ENCODE measurements at regions not wholly inside any gene's neighbourhood (a gene's known extent, or its start where the extent isn't known, plus 50 kb on each side); places are given as distances from the start of the nearest gene placed in this dataset.
"Not testable (repeated sequence)": the region's sequence is repeated elsewhere in the genome, so short reads cannot be mapped to it uniquely, and the experiment has no call there.

DNA sequence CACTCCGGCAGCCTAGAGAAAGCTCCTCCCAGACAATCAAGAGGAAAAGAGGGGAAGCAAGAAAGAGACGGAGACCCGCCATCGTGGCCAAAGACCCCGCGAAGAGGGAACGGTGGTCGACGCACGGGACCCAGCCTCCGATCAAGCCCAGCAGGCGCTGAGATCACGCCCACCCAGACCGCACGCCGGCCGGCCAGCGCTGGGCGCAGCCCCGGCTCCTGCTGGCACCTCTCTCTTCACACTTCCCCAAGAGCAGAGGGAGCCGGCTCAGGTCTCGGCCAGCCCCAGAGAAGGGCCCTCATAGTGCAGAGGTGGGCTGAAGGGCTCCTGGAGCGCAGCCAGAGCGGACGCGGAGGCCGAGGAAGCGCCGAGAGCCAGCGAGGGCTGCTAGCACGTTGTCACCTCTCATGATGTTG lies 918.4 kb upstream of the ADAMTS5 start:
- TF ChIP-seq, protein P1, sequence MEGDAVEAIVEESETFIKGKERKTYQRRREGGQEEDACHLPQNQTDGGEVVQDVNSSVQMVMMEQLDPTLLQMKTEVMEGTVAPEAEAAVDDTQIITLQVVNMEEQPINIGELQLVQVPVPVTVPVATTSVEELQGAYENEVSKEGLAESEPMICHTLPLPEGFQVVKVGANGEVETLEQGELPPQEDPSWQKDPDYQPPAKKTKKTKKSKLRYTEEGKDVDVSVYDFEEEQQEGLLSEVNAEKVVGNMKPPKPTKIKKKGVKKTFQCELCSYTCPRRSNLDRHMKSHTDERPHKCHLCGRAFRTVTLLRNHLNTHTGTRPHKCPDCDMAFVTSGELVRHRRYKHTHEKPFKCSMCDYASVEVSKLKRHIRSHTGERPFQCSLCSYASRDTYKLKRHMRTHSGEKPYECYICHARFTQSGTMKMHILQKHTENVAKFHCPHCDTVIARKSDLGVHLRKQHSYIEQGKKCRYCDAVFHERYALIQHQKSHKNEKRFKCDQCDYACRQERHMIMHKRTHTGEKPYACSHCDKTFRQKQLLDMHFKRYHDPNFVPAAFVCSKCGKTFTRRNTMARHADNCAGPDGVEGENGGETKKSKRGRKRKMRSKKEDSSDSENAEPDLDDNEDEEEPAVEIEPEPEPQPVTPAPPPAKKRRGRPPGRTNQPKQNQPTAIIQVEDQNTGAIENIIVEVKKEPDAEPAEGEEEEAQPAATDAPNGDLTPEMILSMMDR (IDR thresholded peaks at IDR 0.05), result no peak
- no peak overlapping the region for H2AFZ ChIP-seq (ENCODE audit: insufficient read depth, low read depth, low read length, poor library complexity, severe bottlenecking)
- H3K9ac ChIP-seq (ENCODE audit: insufficient read depth, low read length, poor library complexity, severe bottlenecking), result no peak overlapping the region
- Mint-ChIP-seq H3K36me3 (no peaks in the 10 kb centered on the region), H3K4me1 (no peaks in the 10 kb centered on the region), H3K27ac (no peak overlapping the region), H3K9me3 (peaks cover 0 to 18% (median 7%) of the 10 kb centered on the region in 7 donors), H3K27me3 (ENCODE audit: low read depth in 3 of 3) (peaks cover 0 to 2% (median 0%) of the 10 kb centered on the region in 3 donors), H3K4me3 (no peak overlapping the region)
- peaks cover 8 to 14% of the 10 kb centered on the region in 2 donors for H3K9me3 ChIP-seq (replicated peaks in 1 of 2; ENCODE audit: control insufficient read depth in 1 of 2, insufficient read depth in 1 of 2, low read length in 2 of 2)
- no peaks in the 10 kb centered on the region for H4K20me1 ChIP-seq (ENCODE audit: insufficient read depth, low read length)
- 95% methylated on average over 26 of the region's 31 CpGs for WGBS (ENCODE audit: insufficient coverage)
- H3K4me3 ChIP-seq (replicated peaks in 1 of 3; ENCODE audit: low read depth in 2 of 3, low read length in 3 of 3), result no peak overlapping the region
- no peaks in the 10 kb centered on the region for H3K79me2 ChIP-seq (ENCODE audit: insufficient read depth, low read length)
- H3K4me2 ChIP-seq (replicated peaks; ENCODE audit: extremely low read depth, low read length, poor library complexity, severe bottlenecking), result no peak overlapping the region
- H3K36me3 ChIP-seq (replicated peaks in 1 of 2; ENCODE audit: control insufficient read depth in 1 of 2, insufficient read depth in 2 of 2, low read length in 2 of 2), result no peaks in the 10 kb centered on the region
- H3K4me1 ChIP-seq (ENCODE audit: control insufficient read depth in 1 of 2, insufficient read depth in 2 of 2, low read length in 2 of 2), result no peaks in the 10 kb centered on the region
- H3K27me3 ChIP-seq (ENCODE audit: control insufficient read depth in 2 of 2, insufficient read depth in 2 of 2, low read length in 2 of 2), result no peaks in the 10 kb centered on the region
- DNase-seq, result no peak
- H3K27ac ChIP-seq (ENCODE audit: low read depth in 1 of 2, low read length in 2 of 2), result no peak overlapping the region
- intact Hi-C loops (cut with micrococcal nuclease), result no loop called here

DNA sequence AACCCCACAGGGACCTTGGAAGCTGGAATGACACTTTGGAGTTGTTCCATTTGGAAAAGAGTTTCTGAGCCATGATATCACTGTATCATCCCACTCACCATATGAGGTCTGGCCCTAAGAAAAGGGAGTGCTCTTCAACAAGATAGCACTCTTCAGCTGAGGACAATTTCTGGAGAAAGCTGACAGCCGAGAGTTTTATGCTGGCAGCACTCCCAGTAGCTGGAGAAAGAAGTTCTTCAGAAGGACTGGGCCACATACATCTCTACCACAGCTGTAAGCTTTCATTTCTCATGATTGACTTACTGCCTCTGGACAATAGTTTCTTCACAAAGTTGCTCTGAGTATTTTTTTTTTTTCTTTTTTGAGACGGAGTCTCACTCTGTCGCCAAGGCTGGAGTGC lies 914.4 kb upstream of the ADAMTS5 start:
- DNase-seq; H3K4me3 Mint-ChIP-seq; H3K4me1 ChIP-seq (ENCODE audit: control insufficient read depth in 1 of 2, insufficient read depth in 2 of 2, low read length in 2 of 2); H3K9ac ChIP-seq (ENCODE audit: insufficient read depth, low read length, poor library complexity, severe bottlenecking); H3K4me1 Mint-ChIP-seq; H3K36me3 ChIP-seq (replicated peaks in 1 of 2; ENCODE audit: control insufficient read depth in 1 of 2, insufficient read depth in 2 of 2, low read length in 2 of 2); H3K4me2 ChIP-seq (replicated peaks; ENCODE audit: extremely low read depth, low read length, poor library complexity, severe bottlenecking); H2AFZ ChIP-seq (ENCODE audit: insufficient read depth, low read depth, low read length, poor library complexity, severe bottlenecking); H3K27me3 Mint-ChIP-seq (ENCODE audit: low read depth in 3 of 3); H3K27ac Mint-ChIP-seq; intact Hi-C loops (cut with micrococcal nuclease); H3K36me3 Mint-ChIP-seq; H3K27ac ChIP-seq (ENCODE audit: low read depth in 1 of 2, low read length in 2 of 2); H3K79me2 ChIP-seq (ENCODE audit: insufficient read depth, low read length); H3K4me3 ChIP-seq (replicated peaks in 1 of 3; ENCODE audit: low read depth in 2 of 3, low read length in 3 of 3); H4K20me1 ChIP-seq (ENCODE audit: insufficient read depth, low read length); H3K27me3 ChIP-seq (ENCODE audit: control insufficient read depth in 2 of 2, insufficient read depth in 2 of 2, low read length in 2 of 2): not testable (repeated sequence)
- H3K9me3 ChIP-seq (replicated peaks in 1 of 2; ENCODE audit: control insufficient read depth in 1 of 2, insufficient read depth in 1 of 2, low read length in 2 of 2), result peaks cover 8 to 14% of the 10 kb centered on the region in 2 donors
- WGBS (ENCODE audit: insufficient coverage), result 100% methylated on average over 1 of the region's 3 CpGs
- H3K9me3 Mint-ChIP-seq, result peaks cover 0 to 17% (median 5%) of the 10 kb centered on the region in 7 donors

DNA sequence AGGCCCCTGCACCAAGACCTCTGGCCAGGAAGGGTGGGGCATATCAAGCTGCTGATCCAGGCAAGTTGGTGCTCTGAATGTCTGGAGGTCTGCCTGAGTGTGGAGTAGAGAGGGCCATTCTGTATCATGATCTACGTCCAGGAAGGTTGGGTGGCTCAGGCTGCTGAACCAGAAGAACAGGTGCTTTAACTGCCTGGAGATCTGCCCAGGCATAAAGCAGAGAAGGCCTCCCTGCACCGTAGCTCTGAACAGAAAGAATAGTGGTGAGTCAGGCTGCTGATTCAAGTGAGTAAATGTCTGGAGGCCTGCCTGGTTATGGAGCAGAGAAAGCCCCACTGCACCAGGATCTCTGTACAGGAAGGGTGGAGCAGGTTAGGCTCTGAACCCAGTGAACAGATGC lies 905.5 kb upstream of the ADAMTS5 start:
- H3K36me3 Mint-ChIP-seq; H3K4me1 Mint-ChIP-seq; H3K36me3 ChIP-seq (replicated peaks in 1 of 2; ENCODE audit: control insufficient read depth in 1 of 2, insufficient read depth in 2 of 2, low read length in 2 of 2); H3K27me3 ChIP-seq (ENCODE audit: control insufficient read depth in 2 of 2, insufficient read depth in 2 of 2, low read length in 2 of 2); H3K27ac ChIP-seq (ENCODE audit: low read depth in 1 of 2, low read length in 2 of 2); H3K4me2 ChIP-seq (replicated peaks; ENCODE audit: extremely low read depth, low read length, poor library complexity, severe bottlenecking); H3K9ac ChIP-seq (ENCODE audit: insufficient read depth, low read length, poor library complexity, severe bottlenecking); H2AFZ ChIP-seq (ENCODE audit: insufficient read depth, low read depth, low read length, poor library complexity, severe bottlenecking); DNase-seq; H3K4me1 ChIP-seq (ENCODE audit: control insufficient read depth in 1 of 2, insufficient read depth in 2 of 2, low read length in 2 of 2); intact Hi-C loops (cut with micrococcal nuclease); H3K79me2 ChIP-seq (ENCODE audit: insufficient read depth, low read length); H3K4me3 ChIP-seq (replicated peaks in 1 of 3; ENCODE audit: low read depth in 2 of 3, low read length in 3 of 3); H3K4me3 Mint-ChIP-seq; H3K27me3 Mint-ChIP-seq (ENCODE audit: low read depth in 3 of 3); H4K20me1 ChIP-seq (ENCODE audit: insufficient read depth, low read length): not testable (repeated sequence)
- Mint-ChIP-seq H3K9me3 (peaks cover 2 to 22% (median 14%) of the 10 kb centered on the region in 7 donors), H3K27ac (peak overlapping the region in 1 of 7 donors; percentile 46)
- WGBS (ENCODE audit: insufficient coverage), result no CpG with 5 or more reads among the region's 2 CpGs
- H3K9me3 ChIP-seq (replicated peaks in 1 of 2; ENCODE audit: control insufficient read depth in 1 of 2, insufficient read depth in 1 of 2, low read length in 2 of 2), result peaks cover 11% of the 10 kb centered on the region in 2 donors

DNA sequence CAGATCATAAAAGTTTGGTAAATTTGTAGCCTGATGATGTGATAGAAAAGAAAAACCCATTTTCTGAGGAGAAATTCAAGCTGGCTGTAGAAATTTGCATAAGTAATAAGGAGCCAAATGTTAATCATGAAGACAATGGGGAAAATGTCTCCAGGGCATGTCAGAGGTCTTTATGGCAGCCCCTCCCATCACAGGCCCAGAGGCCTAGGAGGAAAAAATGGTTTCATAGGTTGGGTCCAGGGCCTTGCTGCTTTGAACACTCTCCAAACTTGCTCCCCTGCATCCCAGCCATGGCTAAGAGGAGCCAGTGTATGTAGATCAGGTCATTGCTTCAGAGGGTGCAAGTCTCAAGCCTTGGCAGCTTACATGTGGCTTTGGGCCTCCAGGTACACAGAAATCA lies 903.9 kb upstream of the ADAMTS5 start:
- H3K4me3 Mint-ChIP-seq; H2AFZ ChIP-seq (ENCODE audit: insufficient read depth, low read depth, low read length, poor library complexity, severe bottlenecking); H3K4me1 ChIP-seq (ENCODE audit: control insufficient read depth in 1 of 2, insufficient read depth in 2 of 2, low read length in 2 of 2); H3K4me1 Mint-ChIP-seq; H3K27me3 Mint-ChIP-seq (ENCODE audit: low read depth in 3 of 3); H3K36me3 Mint-ChIP-seq; H3K27me3 ChIP-seq (ENCODE audit: control insufficient read depth in 2 of 2, insufficient read depth in 2 of 2, low read length in 2 of 2); H3K4me3 ChIP-seq (replicated peaks in 1 of 3; ENCODE audit: low read depth in 2 of 3, low read length in 3 of 3); H3K79me2 ChIP-seq (ENCODE audit: insufficient read depth, low read length); H3K27ac ChIP-seq (ENCODE audit: low read depth in 1 of 2, low read length in 2 of 2); H3K27ac Mint-ChIP-seq; H3K9ac ChIP-seq (ENCODE audit: insufficient read depth, low read length, poor library complexity, severe bottlenecking); H4K20me1 ChIP-seq (ENCODE audit: insufficient read depth, low read length); intact Hi-C loops (cut with micrococcal nuclease); H3K4me2 ChIP-seq (replicated peaks; ENCODE audit: extremely low read depth, low read length, poor library complexity, severe bottlenecking); H3K36me3 ChIP-seq (replicated peaks in 1 of 2; ENCODE audit: control insufficient read depth in 1 of 2, insufficient read depth in 2 of 2, low read length in 2 of 2); DNase-seq: not testable (repeated sequence)
- H3K9me3 Mint-ChIP-seq, result peaks cover 2 to 24% (median 17%) of the 10 kb centered on the region in 7 donors
- H3K9me3 ChIP-seq (replicated peaks in 1 of 2; ENCODE audit: control insufficient read depth in 1 of 2, insufficient read depth in 1 of 2, low read length in 2 of 2), result peaks cover 11% of the 10 kb centered on the region in 2 donors
